ENCODE measurements at regions not wholly inside any gene's neighbourhood (a gene's known extent, or its start where the extent isn't known, plus 50 kb on each side); places are given as distances from the start of the nearest gene placed in this dataset.

- TF ChIP-seq CTCF (IDR thresholded peaks at IDR 0.05) (no peak), EP300 (IDR thresholded peaks at IDR 0.05) (no peak), POLR2A (IDR thresholded peaks at IDR 0.05) (no peak)
- no peaks in the 10 kb centered on the region for H3K36me3 ChIP-seq
- no peaks in the 10 kb centered on the region for H3K9me3 ChIP-seq
- H3K4me1 ChIP-seq, result peaks cover 0 to 13% (median 2%) of the 10 kb centered on the region in 4 donors
- no peak for DNase-seq (ENCODE audit: low spot score in 2 of 2)
- H3K4me3 ChIP-seq, result peak overlapping the region in 3 of 4 donors; percentile 9 to 37 (median 21)
- 8 to 11% methylated on average over 33 to 40 of the region's 51 CpGs for WGBS, 2 donors
- peaks cover 0 to 16% of the 10 kb centered on the region in 2 donors for H3K27me3 ChIP-seq
- H3K27ac ChIP-seq, result no peak overlapping the region
Measured at GRCh38 chr2:120576509-120577474, 158.9 kb upstream of the GLI2 start.

DNA sequence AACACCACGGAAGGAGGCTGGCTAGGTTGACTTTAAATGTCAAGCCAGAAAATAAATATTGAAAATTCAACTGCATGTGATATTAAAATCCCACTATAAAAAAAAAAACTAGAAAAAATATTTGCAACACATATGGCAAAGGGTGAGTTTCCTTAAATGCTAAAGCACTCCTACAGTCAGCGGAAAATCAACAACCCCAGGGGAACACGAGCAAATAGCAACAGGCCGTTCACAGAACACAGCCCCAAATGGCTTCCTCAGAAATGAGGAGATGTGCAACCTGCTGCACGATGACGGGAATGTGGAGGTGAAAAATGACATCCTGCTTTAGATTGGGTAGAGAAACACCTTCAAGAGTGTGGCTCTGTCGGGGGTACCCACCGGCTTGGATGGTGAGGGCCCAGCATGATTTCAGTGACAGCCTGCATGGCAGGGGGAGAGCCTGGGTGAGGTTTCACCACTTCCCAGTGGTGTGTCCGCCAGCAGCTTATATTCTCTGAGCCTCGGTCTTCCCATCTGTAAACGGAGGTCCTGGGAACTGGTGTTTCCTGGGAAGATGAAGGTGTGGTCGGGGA, 157.9 kb upstream of the GLI2 start:
- Histone ChIP-seq H3K36me3 (no peaks in the 10 kb centered on the region), H3K27ac (no peak overlapping the region), H3K4me3 (no peak overlapping the region), H3K9me3 (peaks cover 0 to 2% (median 0%) of the 10 kb centered on the region in 4 donors), H3K4me1 (peaks cover 0 to 13% (median 2%) of the 10 kb centered on the region in 4 donors), H3K27me3 (peaks cover 0 to 16% of the 10 kb centered on the region in 2 donors)
- WGBS, 2 donors, result 84 to 86% methylated on average over 12 of the region's 12 CpGs
- no peak for TF ChIP-seq POLR2A (IDR thresholded peaks at IDR 0.05)
- TF ChIP-seq EP300 (IDR thresholded peaks at IDR 0.05), result no peak
- TF ChIP-seq CTCF (IDR thresholded peaks at IDR 0.05), result no peak
- DNase-seq (ENCODE audit: low spot score in 2 of 2), result no peak

DNA sequence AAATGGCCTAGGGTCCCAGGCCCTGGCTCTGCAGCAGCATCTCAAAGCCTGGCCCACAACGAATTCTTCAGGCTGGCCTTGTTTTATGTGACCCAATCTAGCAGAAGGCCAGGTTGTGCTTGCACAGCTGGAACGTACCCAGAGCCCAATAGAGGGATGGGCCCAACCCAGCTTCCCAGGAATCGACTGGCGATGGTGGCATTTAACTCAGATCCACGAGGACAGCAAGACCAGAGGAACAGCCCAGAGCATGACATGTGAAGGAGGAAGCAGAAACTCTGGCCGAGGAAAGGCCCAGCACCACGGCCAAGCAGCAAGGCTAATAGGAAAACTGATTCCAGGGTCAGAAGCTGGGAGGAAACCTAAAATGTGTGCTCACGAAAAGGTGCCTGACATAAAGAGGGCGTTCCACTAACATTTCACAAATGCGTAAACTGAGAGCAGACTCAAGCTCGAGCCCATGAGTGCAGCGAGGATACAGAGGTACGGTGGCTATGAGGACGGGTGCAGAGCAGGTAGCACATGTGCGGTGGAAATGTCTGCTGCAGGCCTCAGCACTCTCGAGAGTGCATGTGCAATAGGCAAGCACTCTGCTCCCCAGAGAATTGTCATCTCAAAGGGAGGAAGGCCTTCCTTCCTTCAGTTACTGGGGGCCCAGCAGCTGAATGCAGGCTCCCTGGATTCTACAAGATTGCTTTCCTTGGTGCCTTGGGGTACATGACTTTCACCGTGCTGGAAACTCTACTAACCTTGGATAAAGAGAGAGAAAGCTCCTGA, 156.9 kb upstream of the GLI2 start:
- peaks cover 0 to 13% (median 2%) of the 10 kb centered on the region in 4 donors for H3K4me1 ChIP-seq
- TF ChIP-seq CTCF (IDR thresholded peaks at IDR 0.05), result no peak
- no peak for TF ChIP-seq EP300 (IDR thresholded peaks at IDR 0.05)
- H3K36me3 ChIP-seq, result no peaks in the 10 kb centered on the region
- no peak overlapping the region for H3K4me3 ChIP-seq
- 93% methylated on average over 17 of the region's 17 CpGs for WGBS, 2 donors
- peaks cover 0 to 16% of the 10 kb centered on the region in 2 donors for H3K27me3 ChIP-seq
- no peak for DNase-seq (ENCODE audit: low spot score in 2 of 2)
- peaks cover 0 to 6% (median 0%) of the 10 kb centered on the region in 4 donors for H3K9me3 ChIP-seq
- H3K27ac ChIP-seq, result no peak overlapping the region

DNA sequence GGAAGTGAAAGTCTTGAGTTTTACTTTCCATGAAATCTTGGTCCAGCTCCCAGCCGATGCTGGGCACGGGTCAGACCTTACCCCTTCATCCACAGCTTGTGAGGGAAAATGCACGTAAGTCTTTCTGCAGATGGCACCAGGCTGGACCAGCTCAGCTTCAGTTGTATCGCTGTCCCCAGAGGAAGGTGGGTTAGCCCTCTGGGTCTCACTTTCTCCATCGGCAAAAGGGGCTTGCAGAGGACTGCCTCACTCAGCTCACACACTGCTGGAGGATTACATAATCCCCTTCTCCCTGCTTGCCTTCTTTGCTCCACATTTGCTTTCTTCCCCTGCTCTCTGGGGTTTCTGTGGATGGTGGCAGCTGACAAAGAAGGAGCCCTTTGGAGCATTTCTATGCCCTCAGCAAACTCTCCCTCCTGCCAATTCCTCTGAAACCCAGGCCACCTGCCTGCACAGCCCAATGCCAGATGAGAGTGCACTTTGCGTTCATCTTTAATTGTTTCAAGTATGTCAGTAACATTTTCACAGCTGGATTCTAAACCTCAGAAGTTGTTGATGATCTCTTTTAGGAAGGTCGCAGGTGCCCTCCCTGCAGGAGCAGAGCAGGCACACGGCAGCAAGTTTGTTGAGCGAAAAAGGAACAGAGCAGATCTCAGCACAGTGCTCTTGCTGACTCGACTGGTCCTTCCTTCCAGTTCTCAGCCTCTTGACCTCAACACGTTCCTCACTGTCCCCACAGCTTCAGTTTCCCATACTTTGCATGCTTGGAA, 155.6 kb upstream of the GLI2 start:
- WGBS, 2 donors, result 67 to 72% methylated on average over 11 of the region's 11 CpGs
- Histone ChIP-seq H3K36me3 (no peaks in the 10 kb centered on the region), H3K27me3 (peaks cover 0 to 16% of the 10 kb centered on the region in 2 donors), H3K4me1 (peaks cover 0 to 13% (median 2%) of the 10 kb centered on the region in 4 donors), H3K4me3 (no peak overlapping the region), H3K27ac (no peak overlapping the region), H3K9me3 (peaks cover 0 to 13% (median 0%) of the 10 kb centered on the region in 4 donors)
- TF ChIP-seq CTCF (IDR thresholded peaks at IDR 0.05), result no peak
- TF ChIP-seq EP300 (IDR thresholded peaks at IDR 0.05), result no peak
- no peak for TF ChIP-seq POLR2A (IDR thresholded peaks at IDR 0.05)
- DNase-seq (ENCODE audit: low spot score in 2 of 2), result no peak
